WTC11 (cell line): ENCODE measurements at regions not wholly inside any gene's neighbourhood (a gene's known extent, or its start where the extent isn't known, plus 50 kb on each side); places are given as distances from the start of the nearest gene placed in this dataset.

Source experiments
- ATF1 ChIP-seq: sonication (generic); formaldehyde crosslinking; IDR thresholded peaks from 2 replicates; pipeline ENCODE4 v1.8.1; 2023; ENCODE audit warnings: mild to moderate bottlenecking, moderate library complexity, missing genetic modification reagents
- ATF3 ChIP-seq: sonication (generic); formaldehyde crosslinking; conservative IDR thresholded peaks from 2 replicates; pipeline ENCODE4 v1.8.1; 2022; ENCODE audit warnings: mild to moderate bottlenecking, missing genetic modification reagents
- CTCF ChIP-seq: fragments of 200-600 bp; IDR thresholded peaks from 2 replicates; pipeline ENCODE4 v1.8.0; 2022; ENCODE audit warnings: antibody characterized with exemption
- ELF4 ChIP-seq: sonication (generic); formaldehyde crosslinking; IDR thresholded peaks from 2 replicates; pipeline ENCODE4 v1.8.1; 2022; ENCODE audit warnings: low read depth, mild to moderate bottlenecking, moderate library complexity, missing genetic modification reagents
- ETV6 ChIP-seq: sonication (generic); formaldehyde crosslinking; IDR thresholded peaks from 2 replicates; pipeline ENCODE4 v1.8.1; 2022; ENCODE audit warnings: mild to moderate bottlenecking, missing genetic modification reagents
- SP1 ChIP-seq: sonication (generic); formaldehyde crosslinking; conservative IDR thresholded peaks from 2 replicates; pipeline ENCODE4 v1.8.1; 2022; ENCODE audit warnings: missing genetic modification reagents
- TF ChIP-seq, protein P1 (sequence below): sonication (generic); formaldehyde crosslinking; IDR thresholded peaks from 2 replicates; pipeline ENCODE4 v1.8.0; 2022; ENCODE audit warnings: mild to moderate bottlenecking, missing genetic modification reagents
- TF ChIP-seq, protein P2 (sequence below): sonication (generic); formaldehyde crosslinking; IDR thresholded peaks from 2 replicates; pipeline ENCODE4 v1.8.0; 2022; ENCODE audit warnings: mild to moderate bottlenecking, missing genetic modification reagents

DNA sequence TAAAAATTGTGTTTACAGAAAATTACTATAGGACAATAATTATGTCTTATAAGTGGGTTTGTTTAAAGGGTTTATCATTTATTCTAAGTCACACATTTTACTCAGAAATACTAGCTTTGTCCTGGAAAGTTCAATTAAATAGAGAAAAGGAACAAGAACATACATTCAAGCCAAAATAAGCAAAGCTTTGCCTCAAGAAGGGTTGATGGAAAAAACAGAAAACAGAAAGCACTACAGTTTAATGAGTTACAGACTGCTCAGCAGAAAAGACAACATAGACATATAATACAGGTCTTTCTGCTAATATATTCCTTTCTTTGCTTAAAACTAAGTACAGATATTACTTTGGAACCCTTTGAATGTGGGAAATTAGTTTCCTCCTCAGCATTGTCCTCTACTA lies 703.0 kb upstream of the LRFN5 start:
- TF ChIP-seq, protein P1, sequence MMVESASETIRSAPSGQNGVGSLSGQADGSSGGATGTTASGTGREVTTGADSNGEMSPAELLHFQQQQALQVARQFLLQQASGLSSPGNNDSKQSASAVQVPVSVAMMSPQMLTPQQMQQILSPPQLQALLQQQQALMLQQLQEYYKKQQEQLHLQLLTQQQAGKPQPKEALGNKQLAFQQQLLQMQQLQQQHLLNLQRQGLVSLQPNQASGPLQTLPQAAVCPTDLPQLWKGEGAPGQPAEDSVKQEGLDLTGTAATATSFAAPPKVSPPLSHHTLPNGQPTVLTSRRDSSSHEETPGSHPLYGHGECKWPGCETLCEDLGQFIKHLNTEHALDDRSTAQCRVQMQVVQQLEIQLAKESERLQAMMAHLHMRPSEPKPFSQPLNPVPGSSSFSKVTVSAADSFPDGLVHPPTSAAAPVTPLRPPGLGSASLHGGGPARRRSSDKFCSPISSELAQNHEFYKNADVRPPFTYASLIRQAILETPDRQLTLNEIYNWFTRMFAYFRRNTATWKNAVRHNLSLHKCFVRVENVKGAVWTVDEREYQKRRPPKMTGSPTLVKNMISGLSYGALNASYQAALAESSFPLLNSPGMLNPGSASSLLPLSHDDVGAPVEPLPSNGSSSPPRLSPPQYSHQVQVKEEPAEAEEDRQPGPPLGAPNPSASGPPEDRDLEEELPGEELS = no peak
- TF ChIP-seq CTCF (no peak), SP1 (CRISPR knock-in tag) (no peak), ATF1 (CRISPR knock-in tag) (no peak), ETV6 (no peak), ATF3 (no peak), ELF4 (no peak)
- TF ChIP-seq, protein P2, sequence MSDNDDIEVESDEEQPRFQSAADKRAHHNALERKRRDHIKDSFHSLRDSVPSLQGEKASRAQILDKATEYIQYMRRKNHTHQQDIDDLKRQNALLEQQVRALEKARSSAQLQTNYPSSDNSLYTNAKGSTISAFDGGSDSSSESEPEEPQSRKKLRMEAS = no peak
